ENCODE measurements at regions not wholly inside any gene's neighbourhood (a gene's known extent, or its start where the extent isn't known, plus 50 kb on each side); places are given as distances from the start of the nearest gene placed in this dataset.

DNA sequence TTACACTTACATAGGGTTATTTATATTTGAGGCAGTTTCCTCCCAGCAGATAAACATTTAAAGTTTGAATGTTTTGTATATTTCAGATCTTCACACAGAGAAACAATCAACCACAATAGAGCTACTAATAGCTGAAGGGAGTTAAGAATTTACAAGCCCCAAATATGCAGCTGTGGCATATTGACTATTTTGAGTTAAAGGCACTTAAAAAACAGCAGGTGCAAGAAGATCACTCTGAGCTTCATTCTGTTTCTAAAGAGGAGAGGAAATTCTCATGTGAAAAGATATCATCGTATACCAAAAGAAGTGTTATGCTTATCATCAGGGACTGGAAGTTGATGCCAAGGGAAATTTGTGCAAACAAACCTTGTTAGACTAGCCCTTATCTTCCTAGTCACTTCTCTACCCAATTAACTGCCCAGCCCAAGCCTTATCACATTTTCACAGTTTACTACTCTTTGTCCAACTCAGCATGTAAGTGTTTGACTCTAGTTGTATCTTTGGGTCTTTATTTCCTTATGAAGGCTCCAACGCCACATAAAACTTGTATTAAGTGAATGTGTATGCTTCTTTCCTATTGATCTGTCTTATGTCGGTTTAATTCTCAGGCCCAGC, 66.3 kb upstream of the COG2 start (continued):
- no peak for TF ChIP-seq ZNF664 (tag by site-specific recombination; IDR thresholded peaks at IDR 0.05)

DNA sequence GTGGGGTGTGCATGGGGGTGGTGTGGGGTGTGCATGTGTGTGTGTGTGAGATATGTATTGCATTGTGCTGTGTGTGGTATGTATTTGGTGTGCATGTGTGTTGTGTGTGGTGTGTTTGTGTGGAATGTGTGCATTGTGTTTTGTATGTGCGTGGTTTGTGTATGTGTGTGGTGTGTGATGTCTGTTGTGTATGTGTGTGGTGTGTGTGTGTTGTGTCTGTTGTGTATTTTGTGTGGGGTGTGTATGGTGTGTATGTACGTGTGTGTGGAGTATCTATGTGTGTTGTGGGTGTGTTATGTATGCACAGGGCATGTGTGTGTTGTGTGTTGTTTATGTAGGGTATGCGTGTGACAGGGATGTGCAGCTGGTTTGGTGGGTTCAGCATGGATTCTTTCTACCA, 67.8 kb upstream of the COG2 start:
- Histone ChIP-seq H3K9me3 (ENCODE audit: control insufficient read depth, insufficient read depth, low read depth, low read length) (no peaks in the 10 kb centered on the region), H3K27ac (ENCODE audit: extremely low read depth, low read depth, low read length) (no peak overlapping the region), H3K4me3 (ENCODE audit: low read depth, low read length) (no peak overlapping the region), H3K36me3 (ENCODE audit: control insufficient read depth in 2 of 2, insufficient read depth in 1 of 2, low read length in 2 of 2) (no peaks in the 10 kb centered on the region), H3K4me1 (ENCODE audit: control insufficient read depth, insufficient read depth, low read length) (no peaks in the 10 kb centered on the region)
- CTCF ChIA-PET: no interaction called here
- TF ChIP-seq ZNF248 (tag by site-specific recombination; IDR thresholded peaks at IDR 0.05) (peak; percentile 35; the same call in 1 of the 2 replicates), ZNF266 (tag by site-specific recombination; IDR thresholded peaks at IDR 0.05; ENCODE audit: low read depth) (peak; percentile 61), ZNF626 (tag by site-specific recombination; IDR thresholded peaks at IDR 0.05) (no peak), ZNF350 (tag by site-specific recombination; IDR thresholded peaks at IDR 0.05) (no peak), WT1 (tag by site-specific recombination; IDR thresholded peaks at IDR 0.05) (no peak), ZNF239 (tag by site-specific recombination; IDR thresholded peaks at IDR 0.05) (peak; percentile 73), ZNF146 (tag by site-specific recombination; IDR thresholded peaks at IDR 0.05) (no peak), ZBTB7A (tag by site-specific recombination; IDR thresholded peaks at IDR 0.05; ENCODE audit: low read depth) (no peak), ZNF571 (tag by site-specific recombination; IDR thresholded peaks at IDR 0.05) (peak; percentile 70; the same call in 1 of the 2 replicates)
- TF ChIP-seq, protein P1, sequence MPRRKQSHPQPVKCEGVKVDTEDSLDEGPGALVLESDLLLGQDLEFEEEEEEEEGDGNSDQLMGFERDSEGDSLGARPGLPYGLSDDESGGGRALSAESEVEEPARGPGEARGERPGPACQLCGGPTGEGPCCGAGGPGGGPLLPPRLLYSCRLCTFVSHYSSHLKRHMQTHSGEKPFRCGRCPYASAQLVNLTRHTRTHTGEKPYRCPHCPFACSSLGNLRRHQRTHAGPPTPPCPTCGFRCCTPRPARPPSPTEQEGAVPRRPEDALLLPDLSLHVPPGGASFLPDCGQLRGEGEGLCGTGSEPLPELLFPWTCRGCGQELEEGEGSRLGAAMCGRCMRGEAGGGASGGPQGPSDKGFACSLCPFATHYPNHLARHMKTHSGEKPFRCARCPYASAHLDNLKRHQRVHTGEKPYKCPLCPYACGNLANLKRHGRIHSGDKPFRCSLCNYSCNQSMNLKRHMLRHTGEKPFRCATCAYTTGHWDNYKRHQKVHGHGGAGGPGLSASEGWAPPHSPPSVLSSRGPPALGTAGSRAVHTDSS (tag by site-specific recombination; IDR thresholded peaks at IDR 0.05): no peak
- TF ChIP-seq, protein P2, sequence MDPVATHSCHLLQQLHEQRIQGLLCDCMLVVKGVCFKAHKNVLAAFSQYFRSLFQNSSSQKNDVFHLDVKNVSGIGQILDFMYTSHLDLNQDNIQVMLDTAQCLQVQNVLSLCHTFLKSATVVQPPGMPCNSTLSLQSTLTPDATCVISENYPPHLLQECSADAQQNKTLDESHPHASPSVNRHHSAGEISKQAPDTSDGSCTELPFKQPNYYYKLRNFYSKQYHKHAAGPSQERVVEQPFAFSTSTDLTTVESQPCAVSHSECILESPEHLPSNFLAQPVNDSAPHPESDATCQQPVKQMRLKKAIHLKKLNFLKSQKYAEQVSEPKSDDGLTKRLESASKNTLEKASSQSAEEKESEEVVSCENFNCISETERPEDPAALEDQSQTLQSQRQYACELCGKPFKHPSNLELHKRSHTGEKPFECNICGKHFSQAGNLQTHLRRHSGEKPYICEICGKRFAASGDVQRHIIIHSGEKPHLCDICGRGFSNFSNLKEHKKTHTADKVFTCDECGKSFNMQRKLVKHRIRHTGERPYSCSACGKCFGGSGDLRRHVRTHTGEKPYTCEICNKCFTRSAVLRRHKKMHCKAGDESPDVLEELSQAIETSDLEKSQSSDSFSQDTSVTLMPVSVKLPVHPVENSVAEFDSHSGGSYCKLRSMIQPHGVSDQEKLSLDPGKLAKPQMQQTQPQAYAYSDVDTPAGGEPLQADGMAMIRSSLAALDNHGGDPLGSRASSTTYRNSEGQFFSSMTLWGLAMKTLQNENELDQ (tag by site-specific recombination; IDR thresholded peaks at IDR 0.05; ENCODE audit: low read depth): no peak
- TF ChIP-seq, protein P3, sequence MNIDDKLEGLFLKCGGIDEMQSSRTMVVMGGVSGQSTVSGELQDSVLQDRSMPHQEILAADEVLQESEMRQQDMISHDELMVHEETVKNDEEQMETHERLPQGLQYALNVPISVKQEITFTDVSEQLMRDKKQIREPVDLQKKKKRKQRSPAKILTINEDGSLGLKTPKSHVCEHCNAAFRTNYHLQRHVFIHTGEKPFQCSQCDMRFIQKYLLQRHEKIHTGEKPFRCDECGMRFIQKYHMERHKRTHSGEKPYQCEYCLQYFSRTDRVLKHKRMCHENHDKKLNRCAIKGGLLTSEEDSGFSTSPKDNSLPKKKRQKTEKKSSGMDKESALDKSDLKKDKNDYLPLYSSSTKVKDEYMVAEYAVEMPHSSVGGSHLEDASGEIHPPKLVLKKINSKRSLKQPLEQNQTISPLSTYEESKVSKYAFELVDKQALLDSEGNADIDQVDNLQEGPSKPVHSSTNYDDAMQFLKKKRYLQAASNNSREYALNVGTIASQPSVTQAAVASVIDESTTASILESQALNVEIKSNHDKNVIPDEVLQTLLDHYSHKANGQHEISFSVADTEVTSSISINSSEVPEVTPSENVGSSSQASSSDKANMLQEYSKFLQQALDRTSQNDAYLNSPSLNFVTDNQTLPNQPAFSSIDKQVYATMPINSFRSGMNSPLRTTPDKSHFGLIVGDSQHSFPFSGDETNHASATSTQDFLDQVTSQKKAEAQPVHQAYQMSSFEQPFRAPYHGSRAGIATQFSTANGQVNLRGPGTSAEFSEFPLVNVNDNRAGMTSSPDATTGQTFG (tag by site-specific recombination; IDR thresholded peaks at IDR 0.05; ENCODE audit: borderline replicate concordance): 0 out of 2 replicates have a peak, but pooled peaks have one; percentile 50
- TF ChIP-seq, protein P4, sequence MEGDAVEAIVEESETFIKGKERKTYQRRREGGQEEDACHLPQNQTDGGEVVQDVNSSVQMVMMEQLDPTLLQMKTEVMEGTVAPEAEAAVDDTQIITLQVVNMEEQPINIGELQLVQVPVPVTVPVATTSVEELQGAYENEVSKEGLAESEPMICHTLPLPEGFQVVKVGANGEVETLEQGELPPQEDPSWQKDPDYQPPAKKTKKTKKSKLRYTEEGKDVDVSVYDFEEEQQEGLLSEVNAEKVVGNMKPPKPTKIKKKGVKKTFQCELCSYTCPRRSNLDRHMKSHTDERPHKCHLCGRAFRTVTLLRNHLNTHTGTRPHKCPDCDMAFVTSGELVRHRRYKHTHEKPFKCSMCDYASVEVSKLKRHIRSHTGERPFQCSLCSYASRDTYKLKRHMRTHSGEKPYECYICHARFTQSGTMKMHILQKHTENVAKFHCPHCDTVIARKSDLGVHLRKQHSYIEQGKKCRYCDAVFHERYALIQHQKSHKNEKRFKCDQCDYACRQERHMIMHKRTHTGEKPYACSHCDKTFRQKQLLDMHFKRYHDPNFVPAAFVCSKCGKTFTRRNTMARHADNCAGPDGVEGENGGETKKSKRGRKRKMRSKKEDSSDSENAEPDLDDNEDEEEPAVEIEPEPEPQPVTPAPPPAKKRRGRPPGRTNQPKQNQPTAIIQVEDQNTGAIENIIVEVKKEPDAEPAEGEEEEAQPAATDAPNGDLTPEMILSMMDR (tag by site-specific recombination; IDR thresholded peaks at IDR 0.05): no peak
- POLR2A ChIA-PET: no interaction called here

DNA sequence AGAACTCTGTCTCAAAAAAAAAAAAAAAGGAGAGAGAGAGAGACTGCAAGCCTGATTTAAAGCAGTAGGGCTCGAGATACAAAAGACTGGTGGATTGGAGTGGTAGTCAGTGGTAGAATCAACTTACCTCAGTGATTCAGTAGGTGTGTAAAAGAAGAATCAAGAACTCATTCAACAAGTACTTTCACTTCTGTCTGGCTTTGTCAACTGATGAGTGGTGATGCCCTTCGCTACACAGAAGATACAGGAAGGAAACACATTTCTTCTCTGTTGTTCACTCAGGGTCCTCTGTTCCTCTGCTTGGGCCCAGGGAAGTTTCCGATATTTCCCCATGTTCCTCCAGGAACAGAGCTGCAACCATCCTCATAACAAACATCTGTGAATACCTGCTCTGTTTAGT, 68.6 kb upstream of the COG2 start:
- ChIA-PET CTCF (no interaction called here), POLR2A (no interaction called here)
- Histone ChIP-seq H3K4me3 (ENCODE audit: low read depth, low read length) (no peak overlapping the region), H3K36me3 (ENCODE audit: control insufficient read depth in 2 of 2, insufficient read depth in 1 of 2, low read length in 2 of 2) (no peaks in the 10 kb centered on the region), H3K9me3 (ENCODE audit: control insufficient read depth, insufficient read depth, low read depth, low read length) (no peaks in the 10 kb centered on the region), H3K4me1 (ENCODE audit: control insufficient read depth, insufficient read depth, low read length) (no peaks in the 10 kb centered on the region), H3K27ac (ENCODE audit: extremely low read depth, low read depth, low read length) (no peak overlapping the region)
- peak; percentile 33; the same call in 1 of the 2 replicates for TF ChIP-seq SCRT2 (tag by site-specific recombination; IDR thresholded peaks at IDR 0.05)
- TF ChIP-seq ZNF558 (tag by site-specific recombination; IDR thresholded peaks at IDR 0.05): no peak
